HEK293 (cell line): ENCODE measurements at regions not wholly inside any gene's neighbourhood (a gene's known extent, or its start where the extent isn't known, plus 50 kb on each side); places are given as distances from the start of the nearest gene placed in this dataset.

Experiments
- CTCF ChIA-PET: fragments of 350-600 bp; formaldehyde crosslinking; extraction: SDS; loops from one replicate; lab custom pipeline; 2021; ENCODE audit warnings: antibody characterized with exemption; lab: Yijun Ruan, JAX
- POLR2A ChIA-PET: fragments of 300-600 bp; formaldehyde crosslinking; extraction: SDS; loops from one replicate; lab custom pipeline; 2020; ENCODE audit warnings: antibody characterized with exemption, inconsistent platforms; lab: Yijun Ruan, JAX
- H3K27ac ChIP-seq: fragments of 200-500 bp; sonication (Bioruptor generic); 2 replicates; pipeline ENCODE4 v1.5.1; 2014; ENCODE audit warnings: low read depth, low read length, control low read depth, inconsistent platforms; ENCODE audit errors: extremely low read depth
- H3K36me3 ChIP-seq, 2 experiments: fragments of 200-500 bp in 1 of 2; sonication (Bioruptor generic) in 1 of 2; 1 replicate in 1 of 2; 2 replicates in 1 of 2; pipeline ENCODE4 v1.5.1; 2014 to 2017; ENCODE audit warnings: inconsistent platforms in 2 of 2, low read length in 2 of 2; ENCODE audit not compliant: control insufficient read depth in 2 of 2, insufficient read depth in 1 of 2
- H3K4me1 ChIP-seq: fragments of 200-500 bp; sonication (Bioruptor generic); 2 replicates; pipeline ENCODE4 v1.5.1; 2014; ENCODE audit warnings: mild to moderate bottlenecking, low read length, inconsistent platforms; ENCODE audit not compliant: control insufficient read depth, insufficient read depth
- H3K4me3 ChIP-seq: 2 replicates; pipeline ENCODE4 v1.5.1; 2011; ENCODE audit warnings: low read depth, mild to moderate bottlenecking, control low read depth, low read length, moderate library complexity
- H3K9me3 ChIP-seq: fragments of 200-500 bp; sonication (Bioruptor generic); 2 replicates; pipeline ENCODE4 v1.5.1; 2014; ENCODE audit warnings: low read depth, low read length, inconsistent platforms; ENCODE audit not compliant: control insufficient read depth, insufficient read depth
- EGR2 ChIP-seq: fragments of 450-650 bp; formaldehyde crosslinking; IDR thresholded peaks from 2 replicates; pipeline ENCODE4 v1.5.1; 2016; ENCODE audit warnings: low read depth, missing biosample characterization, missing genetic modification characterization
- GLIS1 ChIP-seq: fragments of 450-650 bp; formaldehyde crosslinking; IDR thresholded peaks from 2 replicates; pipeline ENCODE4 v1.5.1; 2016; ENCODE audit warnings: missing biosample characterization, missing genetic modification characterization
- KLF7 ChIP-seq: fragments of 450-650 bp; formaldehyde crosslinking; IDR thresholded peaks from 2 replicates; pipeline ENCODE4 v1.5.1; 2016; ENCODE audit warnings: missing biosample characterization, missing genetic modification characterization, borderline replicate concordance
- MYNN ChIP-seq: fragments of 450-650 bp; formaldehyde crosslinking; IDR thresholded peaks from 2 replicates; pipeline ENCODE4 v1.5.1; 2016; ENCODE audit warnings: missing biosample characterization, missing genetic modification characterization, borderline replicate concordance
- PRDM4 ChIP-seq: fragments of 450-650 bp; formaldehyde crosslinking; IDR thresholded peaks from 2 replicates; pipeline ENCODE4 v1.5.1; 2017; ENCODE audit warnings: missing biosample characterization, missing genetic modification characterization
- RBAK ChIP-seq: fragments of 450-650 bp; formaldehyde crosslinking; IDR thresholded peaks from 2 replicates; pipeline ENCODE4 v1.5.1; 2016; ENCODE audit warnings: missing biosample characterization, missing genetic modification characterization
- REPIN1 ChIP-seq: fragments of 450-650 bp; formaldehyde crosslinking; IDR thresholded peaks from 2 replicates; pipeline ENCODE4 v1.5.1; 2017; ENCODE audit warnings: missing biosample characterization, missing genetic modification characterization, low read depth
- TSHZ1 ChIP-seq: fragments of 450-650 bp; formaldehyde crosslinking; IDR thresholded peaks from 2 replicates; pipeline ENCODE4 v1.5.1; 2016; ENCODE audit warnings: missing biosample characterization, missing genetic modification characterization, borderline replicate concordance
- ZBTB26 ChIP-seq: fragments of 450-650 bp; formaldehyde crosslinking; optimal IDR thresholded peaks from 2 replicates; pipeline ENCODE3; 2016; ENCODE audit warnings: missing biosample characterization, mild to moderate bottlenecking, missing genetic modification characterization
- ZFP41 ChIP-seq: fragments of 450-650 bp; formaldehyde crosslinking; IDR thresholded peaks from 2 replicates; pipeline ENCODE4 v1.5.1; 2016; ENCODE audit warnings: missing biosample characterization, missing genetic modification characterization, borderline replicate concordance
- ZNF121 ChIP-seq: fragments of 450-650 bp; formaldehyde crosslinking; IDR thresholded peaks from 2 replicates; pipeline ENCODE4 v1.5.1; 2016; ENCODE audit warnings: missing biosample characterization, missing genetic modification characterization
- ZNF16 ChIP-seq: fragments of 450-650 bp; formaldehyde crosslinking; IDR thresholded peaks from 2 replicates; pipeline ENCODE4 v1.5.1; 2016; ENCODE audit warnings: low read depth, missing biosample characterization, missing genetic modification characterization
- ZNF18 ChIP-seq: fragments of 450-650 bp; formaldehyde crosslinking; IDR thresholded peaks from 2 replicates; pipeline ENCODE4 v1.5.1; 2016; ENCODE audit warnings: missing biosample characterization, missing genetic modification characterization
- ZNF302 ChIP-seq: fragments of 450-650 bp; formaldehyde crosslinking; IDR thresholded peaks from 2 replicates; pipeline ENCODE4 v1.5.1; 2016; ENCODE audit warnings: missing biosample characterization, missing genetic modification characterization, low read depth
- ZNF404 ChIP-seq: fragments of 450-650 bp; formaldehyde crosslinking; IDR thresholded peaks from 2 replicates; pipeline ENCODE4 v1.5.1; 2017; ENCODE audit warnings: missing biosample characterization, missing genetic modification characterization
- ZNF423 ChIP-seq: fragments of 450-650 bp; formaldehyde crosslinking; IDR thresholded peaks from 2 replicates; pipeline ENCODE4 v1.5.1; 2016; ENCODE audit warnings: missing biosample characterization, missing genetic modification characterization
- ZNF585B ChIP-seq: fragments of 450-650 bp; formaldehyde crosslinking; IDR thresholded peaks from 2 replicates; pipeline ENCODE4 v1.5.1; 2016; ENCODE audit warnings: missing biosample characterization, missing genetic modification characterization
- ZNF623 ChIP-seq: fragments of 450-650 bp; formaldehyde crosslinking; IDR thresholded peaks from 2 replicates; pipeline ENCODE4 v1.5.1; 2016; ENCODE audit warnings: missing biosample characterization, missing genetic modification characterization
- ZNF677 ChIP-seq: fragments of 450-650 bp; IDR thresholded peaks from 2 replicates; pipeline ENCODE4 v1.5.0; 2018; ENCODE audit warnings: missing biosample characterization, mild to moderate bottlenecking, missing genetic modification characterization, moderate library complexity
- ZNF692 ChIP-seq: fragments of 450-650 bp; formaldehyde crosslinking; IDR thresholded peaks from 2 replicates; pipeline ENCODE4 v1.5.1; 2016; ENCODE audit warnings: missing biosample characterization, missing genetic modification characterization
- ZNF792 ChIP-seq: fragments of 450-650 bp; formaldehyde crosslinking; IDR thresholded peaks from 2 replicates; pipeline ENCODE4 v1.5.1; 2016; ENCODE audit warnings: missing biosample characterization, missing genetic modification characterization
- ZSCAN23 ChIP-seq: fragments of 450-650 bp; formaldehyde crosslinking; IDR thresholded peaks from 2 replicates; pipeline ENCODE4 v1.5.1; 2016; ENCODE audit warnings: missing biosample characterization, missing genetic modification characterization

GRCh38 chr4:125641611-125642010 is 326.9 kb downstream of the FAT4 start:
- CTCF ChIA-PET = no interaction called here
- TF ChIP-seq ZNF302 (tag by site-specific recombination) = no peak
- no peak for TF ChIP-seq ZNF423
- TF ChIP-seq ZNF692 (tag by site-specific recombination) = no peak
- TF ChIP-seq RBAK (tag by site-specific recombination) = no peak
- TF ChIP-seq ZSCAN23 = no peak
- no peak for TF ChIP-seq ZNF16 (tag by site-specific recombination)
- no peak for TF ChIP-seq KLF7 (tag by site-specific recombination)
- TF ChIP-seq MYNN (tag by site-specific recombination) = no peak
- TF ChIP-seq, all 188 proteins: peak for 0
- POLR2A ChIA-PET = no interaction called here

GRCh38 chr4:125642645-125643044 is 327.9 kb downstream of the FAT4 start:
- POLR2A ChIA-PET = no interaction called here
- Histone ChIP-seq H3K36me3 (no peaks in the 10 kb centered on the region), H3K4me1 (no peaks in the 10 kb centered on the region), H3K9me3 (no peaks in the 10 kb centered on the region), H3K4me3 (no peak overlapping the region), H3K27ac (no peak overlapping the region)
- TF ChIP-seq ZNF677 (tag by site-specific recombination) = no peak
- CTCF ChIA-PET = interaction anchor here (0.8 kb wide), 1 partner anchor 581 kb away, joined by 4 read pairs; no protein-coding TSS in a partner anchor

More at GRCh38 chr4:125641611-125642010, 326.9 kb downstream of the FAT4 start:
- Histone ChIP-seq H3K4me1 (no peaks in the 10 kb centered on the region), H3K9me3 (no peaks in the 10 kb centered on the region), H3K4me3 (no peak overlapping the region), H3K36me3 (no peaks in the 10 kb centered on the region), H3K27ac (no peak overlapping the region)

- ChIA-PET CTCF (no interaction called here), POLR2A (no interaction called here)
- H3K4me3 ChIP-seq = no peak overlapping the region
- H3K4me1 ChIP-seq = no peaks in the 10 kb centered on the region
- H3K36me3 ChIP-seq = no peaks in the 10 kb centered on the region
- no peak overlapping the region for H3K27ac ChIP-seq
- no peaks in the 10 kb centered on the region for H3K9me3 ChIP-seq
- TF ChIP-seq ZFP41 (tag by site-specific recombination) = no peak
- no peak for TF ChIP-seq ZNF404 (tag by site-specific recombination)
- TF ChIP-seq GLIS1 (tag by site-specific recombination) = no peak
- TF ChIP-seq ZNF423 = no peak
- no peak for TF ChIP-seq ZNF18
- TF ChIP-seq REPIN1 = no peak
- TF ChIP-seq ZNF792 (tag by site-specific recombination) = no peak
- no peak for TF ChIP-seq ZNF623 (tag by site-specific recombination)
- no peak for TF ChIP-seq EGR2 (tag by site-specific recombination)
- no peak for TF ChIP-seq ZBTB26 (tag by site-specific recombination)
- TF ChIP-seq TSHZ1 (tag by site-specific recombination) = no peak
- TF ChIP-seq ZNF585B (tag by site-specific recombination) = no peak
- no peak for TF ChIP-seq ZNF121
- no peak for TF ChIP-seq PRDM4 (tag by site-specific recombination)
These were observed 334.7 kb downstream of the FAT4 start for GRCh38 chr4:125649452-125649851.
